NCI-H146 (cell line): ENCODE measurements at regions not wholly inside any gene's neighbourhood (a gene's known extent, or its start where the extent isn't known, plus 50 kb on each side); places are given as distances from the start of the nearest gene placed in this dataset.

ENCODE experiments used
- DNase-seq: peaks from one replicate; lab custom pipeline; 2025; lab: John Stamatoyannopoulos, UW

- DNase-seq = no peak
Measured at GRCh38 chr10:78162853-78163252, 129.2 kb downstream of the RPS24 start.

- DNase-seq = no peak
Measured at GRCh38 chr10:78164702-78165101, 131.0 kb downstream of the RPS24 start.

GRCh38 chr10:78165172-78165571 lies 131.5 kb downstream of the RPS24 start:
- no peak for DNase-seq

GRCh38 chr10:78165617-78166016 lies 132.0 kb downstream of the RPS24 start:
- DNase-seq = peak; percentile 93

GRCh38 chr10:78166261-78166660 lies 132.6 kb downstream of the RPS24 start:
- DNase-seq = no peak

- DNase-seq = no peak
Measured at GRCh38 chr10:78169214-78169613, 135.6 kb downstream of the RPS24 start.

- DNase-seq = no peak
Measured at GRCh38 chr10:78170026-78170475, 136.4 kb downstream of the RPS24 start.

GRCh38 chr10:78171633-78172400 lies 138.2 kb downstream of the RPS24 start:
- no peak for DNase-seq

- no peak for DNase-seq
Measured at GRCh38 chr10:78173360-78174015, 139.8 kb downstream of the RPS24 start.

- no peak for DNase-seq
Measured at GRCh38 chr10:78175444-78176015, 141.9 kb downstream of the RPS24 start.

GRCh38 chr10:78176320-78177317 lies 143.0 kb downstream of the RPS24 start:
- peak; percentile 18 for DNase-seq

GRCh38 chr10:78177491-78178185 lies 144.0 kb downstream of the RPS24 start:
- DNase-seq = peak; percentile 26

GRCh38 chr10:78178397-78178796 lies 144.7 kb downstream of the RPS24 start:
- no peak for DNase-seq

GRCh38 chr10:78178940-78179339 lies 145.3 kb downstream of the RPS24 start:
- no peak for DNase-seq

GRCh38 chr10:78179886-78180705 lies 146.4 kb downstream of the RPS24 start:
- no peak for DNase-seq

GRCh38 chr10:78181381-78182055 lies 147.9 kb downstream of the RPS24 start:
- DNase-seq = no peak

- no peak for DNase-seq
Measured at GRCh38 chr10:78182841-78183240, 149.2 kb downstream of the RPS24 start.

- no peak for DNase-seq
Measured at GRCh38 chr10:78184851-78185692, 151.4 kb downstream of the RPS24 start.

- peak; percentile 75 for DNase-seq
Measured at GRCh38 chr10:78185693-78186055, 152.0 kb downstream of the RPS24 start.
